Mammary epithelial cell (primary cell): ENCODE measurements at regions not wholly inside any gene's neighbourhood (a gene's known extent, or its start where the extent isn't known, plus 50 kb on each side); places are given as distances from the start of the nearest gene placed in this dataset.

Experiments used
- CTCF ChIP-seq, 2 donors: IDR thresholded peaks in 1 of 2; conservative IDR thresholded peaks in 1 of 2; 2 replicates each; pipeline ENCODE4 v1.5.1; 2011 to 2012; ENCODE audit warnings: inconsistent platforms in 2 of 2, low read length in 2 of 2, mild to moderate bottlenecking in 2 of 2, control low read depth in 1 of 2, low read depth in 1 of 2; ENCODE audit not compliant: insufficient read depth in 1 of 2; ENCODE audit errors: extremely low read depth in 1 of 2
- EZH2 ChIP-seq: IDR thresholded peaks from 2 replicates; pipeline ENCODE4 v1.6.1; 2012; ENCODE audit warnings: low read length, inconsistent platforms, borderline replicate concordance

GRCh38 chr12:75876832-75877762, 154.5 kb downstream of the PHLDA1 start:
- TF ChIP-seq EZH2 (no peak), CTCF (conservative IDR thresholded peaks at IDR 0.05 in 1 of 2, IDR thresholded peaks at IDR 0.05 in 1 of 2; ENCODE audit: extremely low read depth in 1 of 2, insufficient read depth in 1 of 2, low read depth in 1 of 2, low read length in 2 of 2) (no peak)
